ENCODE measurements at regions not wholly inside any gene's neighbourhood (a gene's known extent, or its start where the extent isn't known, plus 50 kb on each side); places are given as distances from the start of the nearest gene placed in this dataset.

- TF ChIP-seq CTCF (IDR thresholded peaks at IDR 0.05; ENCODE audit: low read depth, low read length, missing input control): no peak
- TF ChIP-seq RAD21 (IDR thresholded peaks at IDR 0.05): no peak
- no peak for TF ChIP-seq TAF1 (conservative IDR thresholded peaks at IDR 0.05)
- no peak for TF ChIP-seq FOXA1 (IDR thresholded peaks at IDR 0.05)
- no peak for TF ChIP-seq REST (IDR thresholded peaks at IDR 0.05)
- no peak for TF ChIP-seq GABPA (IDR thresholded peaks at IDR 0.05 in 1 of 2, conservative IDR thresholded peaks at IDR 0.05 in 1 of 2)
Observed at GRCh38 chr1:58144698-58145270, 401.7 kb downstream of the OMA1 start.

All from liver (tissue), 3 donors.